HG03045 (cell line): ENCODE measurements at regions not wholly inside any gene's neighbourhood (a gene's known extent, or its start where the extent isn't known, plus 50 kb on each side); places are given as distances from the start of the nearest gene placed in this dataset.

Source experiments
- ATAC-seq: cut with Tn5 transposase; IDR thresholded peaks from one replicate; pipeline ENCODE4 v1.9.1; 2021; ENCODE audit warnings: mild to moderate bottlenecking, moderate library complexity; ENCODE audit not compliant: unreplicated experiment

DNA sequence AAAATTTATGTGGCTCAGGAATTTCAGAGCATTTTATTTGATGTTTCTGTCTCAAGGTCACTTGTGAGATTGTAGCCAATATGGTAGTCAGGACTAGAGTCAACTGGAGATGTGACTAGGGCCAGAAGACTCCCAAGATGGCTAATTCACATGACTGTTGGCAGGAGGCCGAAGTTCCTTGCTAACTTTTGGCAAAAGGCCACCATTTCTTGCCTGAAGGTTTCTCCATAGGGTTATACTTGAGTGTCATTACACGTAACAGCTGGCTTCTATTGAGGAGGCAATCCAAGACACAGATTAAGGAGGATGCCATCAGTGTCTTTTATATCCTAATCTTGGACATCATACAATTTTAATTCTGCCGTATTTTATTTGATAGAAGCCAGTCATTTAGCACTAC is 162.3 kb upstream of the MAOA start:
- ATAC-seq, result no peak

- no peak for ATAC-seq
Measured at GRCh38 chrX:43500246-43500645, 155.9 kb upstream of the MAOA start.

- no peak for ATAC-seq
Measured at GRCh38 chrX:43500996-43501694, 155.0 kb upstream of the MAOA start.

DNA sequence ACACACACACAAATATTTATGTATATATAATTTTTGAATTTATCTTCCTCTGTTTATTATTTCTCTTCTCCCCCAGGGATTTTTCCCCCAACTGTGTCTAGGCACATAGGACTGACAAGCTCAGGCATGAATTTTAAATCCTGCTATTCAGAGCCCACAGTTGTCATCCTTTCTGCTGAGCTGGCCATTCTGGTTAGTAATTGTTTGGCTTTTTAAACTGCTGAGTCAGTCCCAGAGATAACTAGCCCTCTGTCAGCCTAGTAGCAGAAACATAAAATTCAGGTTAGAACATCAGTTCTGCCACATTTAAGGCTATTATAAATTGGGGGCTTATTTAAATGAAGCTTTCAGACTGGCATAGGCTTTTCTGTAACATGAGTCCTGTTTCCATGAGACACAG is 151.7 kb upstream of the MAOA start:
- ATAC-seq, result no peak

DNA sequence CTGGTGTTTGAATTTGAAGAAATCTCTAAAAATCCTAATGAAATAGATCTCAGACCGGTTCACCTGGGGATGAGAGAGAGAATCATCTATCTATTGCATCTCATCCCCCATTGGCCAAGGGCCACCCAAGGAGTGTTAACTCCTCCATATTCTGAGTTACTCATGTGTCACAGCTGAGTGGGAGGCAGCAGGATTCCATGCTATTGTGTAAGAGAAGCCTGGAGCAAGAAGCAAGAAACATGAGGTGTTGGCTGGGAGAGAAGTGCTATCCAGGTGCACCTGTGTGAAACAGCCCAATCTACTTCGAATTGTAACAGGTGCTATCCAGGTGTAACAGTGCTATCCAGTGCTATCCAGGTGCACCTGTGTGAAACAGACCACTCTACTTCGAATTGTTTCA is 150.3 kb upstream of the MAOA start:
- ATAC-seq, result no peak

DNA sequence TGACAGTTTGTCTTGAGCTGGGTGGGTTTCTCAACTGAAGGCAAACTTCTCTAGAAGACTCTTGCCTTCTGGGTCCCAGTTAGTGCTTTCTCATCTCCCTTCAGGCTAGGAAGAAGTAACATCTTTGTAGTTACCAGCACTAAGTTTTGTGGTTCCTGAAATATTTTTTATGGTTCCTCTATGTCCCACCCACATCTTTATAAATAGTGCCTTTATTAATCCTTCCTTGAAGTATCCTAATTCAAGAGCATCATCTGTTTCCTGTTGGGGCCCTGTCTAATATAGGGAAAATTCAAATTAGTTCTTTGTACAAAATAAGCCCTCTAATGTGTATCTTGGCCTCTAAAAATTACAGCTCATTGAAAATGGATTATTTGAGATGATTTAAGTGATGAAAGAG is 147.4 kb upstream of the MAOA start:
- ATAC-seq, result no peak

DNA sequence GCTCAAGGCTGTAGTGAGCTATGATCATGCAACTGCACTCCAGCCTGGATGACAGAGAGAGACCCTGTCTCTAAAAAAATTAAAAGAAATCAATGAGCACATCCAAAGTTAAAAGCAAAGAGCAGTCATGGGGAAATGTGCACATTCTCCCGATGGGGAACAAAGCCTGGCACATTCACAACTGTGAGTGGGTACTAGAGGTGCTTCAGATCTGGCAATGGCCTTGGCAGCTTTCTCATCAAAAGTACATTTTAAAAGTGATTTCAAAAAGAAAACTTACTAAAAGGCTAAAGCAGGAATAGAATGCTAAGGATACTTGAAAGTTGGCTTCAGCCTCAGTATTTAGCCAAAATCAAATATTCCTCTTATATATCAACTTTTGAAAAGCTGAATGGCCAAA is 145.9 kb upstream of the MAOA start:
- ATAC-seq, result no peak

DNA sequence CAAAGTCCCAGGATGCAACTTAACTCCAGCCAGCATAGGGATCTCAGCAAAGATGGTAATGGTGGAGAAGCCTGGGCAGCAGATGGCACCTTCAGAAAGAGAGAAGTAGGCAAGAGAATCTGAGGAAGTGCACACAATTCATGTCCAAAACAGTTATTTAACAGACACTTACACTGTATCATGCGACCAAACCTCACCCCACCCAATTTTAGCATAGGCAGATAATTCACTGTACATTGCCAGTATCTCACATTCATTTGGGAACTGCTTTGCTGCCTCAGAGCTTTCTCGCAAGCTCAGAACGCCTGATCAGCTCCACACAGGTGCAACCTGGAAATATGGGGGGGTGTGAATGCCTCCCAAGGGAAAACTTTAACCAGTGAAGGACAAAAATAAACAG is 143.0 kb upstream of the MAOA start:
- no peak for ATAC-seq

DNA sequence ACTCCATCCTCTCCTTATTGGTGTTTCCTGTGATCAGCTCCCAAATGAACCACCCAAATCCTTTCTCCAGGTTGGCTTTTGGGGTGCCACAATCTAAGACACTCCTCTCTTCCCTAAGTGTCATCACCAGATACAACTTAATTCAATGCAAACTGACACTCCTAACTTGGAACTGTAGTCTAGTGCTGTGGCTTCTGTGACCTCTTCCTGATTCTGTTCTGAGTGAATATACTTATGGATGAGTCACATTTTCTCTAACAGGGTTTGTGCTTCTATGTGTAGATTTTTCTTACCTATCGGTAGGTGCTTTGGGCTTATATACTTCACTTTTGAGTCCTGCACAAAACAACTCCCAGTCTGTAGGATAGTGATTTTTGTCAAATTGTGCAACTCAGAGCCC is 141.3 kb upstream of the MAOA start:
- ATAC-seq, result no peak

DNA sequence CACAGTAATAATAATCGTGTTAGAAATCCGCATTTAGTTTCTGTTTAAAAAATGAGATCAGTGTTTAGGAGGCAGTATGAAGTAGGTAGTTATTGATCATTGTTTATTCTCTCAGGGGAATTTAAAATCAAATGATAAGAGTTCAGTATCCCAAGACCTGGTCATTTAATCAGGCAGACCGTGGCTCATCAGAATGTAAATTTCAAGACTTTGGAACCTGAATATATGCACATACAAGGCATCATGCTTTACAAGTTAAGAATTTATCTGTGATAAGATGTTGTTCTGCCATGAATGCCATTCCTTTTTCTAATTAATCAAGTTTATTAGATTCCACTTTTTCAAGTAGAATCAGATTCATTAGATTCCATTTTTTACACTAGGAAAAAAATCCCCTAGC is 133.5 kb upstream of the MAOA start:
- no peak for ATAC-seq

- no peak for ATAC-seq
Measured at GRCh38 chrX:43525901-43526610, 130.0 kb upstream of the MAOA start.

DNA sequence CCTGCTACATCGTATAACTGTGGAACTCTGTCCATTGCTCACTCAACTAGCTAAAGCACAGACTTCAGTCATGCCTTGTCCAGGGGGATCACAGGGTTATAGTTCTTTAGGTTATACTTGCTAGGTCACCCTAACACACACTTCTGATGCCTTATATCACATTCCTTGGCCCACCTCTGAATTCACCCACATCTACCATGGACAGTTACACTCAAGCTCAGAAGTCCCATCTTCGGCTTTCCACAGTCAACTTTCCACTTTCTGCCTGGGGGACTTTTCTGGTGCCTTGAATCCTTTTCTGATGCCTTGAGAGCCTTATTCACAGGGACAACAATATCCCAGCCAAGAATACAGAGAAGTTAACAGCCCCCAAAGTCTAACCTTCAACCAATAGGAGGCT is 129.2 kb upstream of the MAOA start:
- no peak for ATAC-seq

- ATAC-seq, result no peak
Measured at GRCh38 chrX:43527801-43528200, 128.3 kb upstream of the MAOA start.

DNA sequence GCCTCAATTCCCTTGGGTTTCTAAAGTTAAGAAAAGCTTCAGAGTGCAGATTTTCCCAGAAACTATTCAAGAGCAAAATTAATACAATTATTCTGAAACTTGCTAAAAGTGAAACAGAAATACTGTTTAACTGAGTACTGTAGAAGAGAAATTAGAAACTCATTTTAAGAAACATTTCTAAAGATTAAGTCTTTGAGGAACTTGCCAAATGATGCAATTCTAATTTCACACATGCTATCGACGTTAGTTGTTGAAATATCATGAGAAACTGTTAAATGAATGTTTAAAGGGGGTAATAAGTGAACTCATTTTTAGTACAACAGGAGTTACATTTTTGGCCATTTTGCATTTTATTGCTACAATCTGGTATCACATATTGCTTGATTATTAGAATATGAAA is 125.3 kb upstream of the MAOA start:
- ATAC-seq, result no peak

GRCh38 chrX:43540318-43540717 is 115.8 kb upstream of the MAOA start:
- no peak for ATAC-seq

DNA sequence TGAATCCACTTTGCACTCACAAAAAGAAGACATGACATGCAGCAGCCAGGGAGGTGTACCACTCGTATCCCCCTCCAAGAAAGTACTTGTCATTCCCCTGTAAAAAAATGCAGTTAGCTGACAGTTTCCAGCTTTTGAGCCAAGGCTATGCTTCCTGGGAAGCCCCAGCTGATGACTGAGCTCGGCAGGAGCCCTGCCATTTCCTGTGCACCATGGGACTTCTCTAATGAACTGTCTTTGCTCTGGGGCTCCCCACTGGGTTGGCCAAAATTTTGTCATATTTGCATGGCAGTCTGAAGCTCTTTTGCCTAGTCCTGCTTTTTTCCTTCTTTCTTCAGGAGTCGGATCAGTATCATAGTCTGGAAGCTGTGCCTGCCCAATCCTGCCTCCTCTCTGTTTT is 104.5 kb upstream of the MAOA start:
- no peak for ATAC-seq

DNA sequence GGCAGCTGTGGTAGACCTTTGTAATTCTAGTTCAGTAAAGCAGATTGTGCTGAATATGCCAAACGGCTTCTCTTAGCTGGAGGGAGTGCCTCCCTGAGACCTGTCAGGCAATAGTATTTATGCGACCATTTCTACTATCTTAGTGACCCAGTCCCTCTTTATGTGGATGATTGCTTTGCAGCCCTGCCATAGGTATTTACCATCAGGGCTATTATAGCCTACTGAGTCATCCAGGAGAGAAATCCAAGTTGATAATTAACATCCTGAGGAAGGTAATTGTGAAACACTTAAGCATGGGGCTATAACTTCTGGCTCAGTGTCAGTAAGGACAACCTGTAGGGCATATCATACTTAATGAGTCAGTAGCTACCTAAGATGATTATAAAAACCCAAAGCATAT is 103.9 kb upstream of the MAOA start:
- ATAC-seq, result no peak

- no peak for ATAC-seq
Measured at GRCh38 chrX:43552703-43553102, 103.4 kb upstream of the MAOA start.

DNA sequence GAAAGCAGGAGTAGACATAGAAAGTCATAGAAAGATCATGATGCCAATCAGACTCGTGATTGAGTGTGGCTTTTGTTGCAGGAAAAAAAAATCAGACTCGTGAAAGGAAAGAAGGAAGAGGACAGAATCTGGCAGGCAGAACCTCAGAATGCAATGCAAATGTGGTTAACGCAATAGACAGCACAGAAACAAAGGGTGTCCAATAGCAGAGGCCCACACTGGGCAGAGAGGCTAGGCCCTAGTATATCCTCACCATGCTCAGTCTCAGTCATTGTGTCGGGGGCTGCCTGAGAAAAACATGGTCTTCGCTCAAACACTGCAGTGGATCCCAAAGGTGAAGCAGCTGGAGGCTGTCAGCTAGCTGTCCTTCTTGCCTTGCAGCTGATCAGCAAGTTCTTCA is 102.8 kb upstream of the MAOA start:
- ATAC-seq, result no peak

DNA sequence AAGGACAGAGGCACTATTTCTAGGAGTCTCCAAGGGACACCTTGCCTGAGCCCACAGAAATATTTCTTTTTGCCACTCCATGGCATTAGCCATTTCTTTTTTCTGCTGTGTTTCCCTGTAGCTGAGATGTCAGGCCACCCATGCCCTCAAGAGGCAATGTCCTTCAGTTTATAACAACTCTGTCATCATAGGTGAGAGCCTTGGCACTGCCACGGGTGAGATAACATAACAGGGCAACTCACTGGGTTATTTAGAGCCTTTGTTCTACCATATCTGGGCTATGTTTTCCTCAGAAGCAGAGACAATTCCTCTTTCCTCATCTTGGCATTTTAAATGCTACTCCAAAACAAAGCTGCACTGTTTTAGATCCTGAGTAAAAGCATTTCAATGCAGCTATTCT is 99.9 kb upstream of the MAOA start:
- ATAC-seq, result no peak

DNA sequence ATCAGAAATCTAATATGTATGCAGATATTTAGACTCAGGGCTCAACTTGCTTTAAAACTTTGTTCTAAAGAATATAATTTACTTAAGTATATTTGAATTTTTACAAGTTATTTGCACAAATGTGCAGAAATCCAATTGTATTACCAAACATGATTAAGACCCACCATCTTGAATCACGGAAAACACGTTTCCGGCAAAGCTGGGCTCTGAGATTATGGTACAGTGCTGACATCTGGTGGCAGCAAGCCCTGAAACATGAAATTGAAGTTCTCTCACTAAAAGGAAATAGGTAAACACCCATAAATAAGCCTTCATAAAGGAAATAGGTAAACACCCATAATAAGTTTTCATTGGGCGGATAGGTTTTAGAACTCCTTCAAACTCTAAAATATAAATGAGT is 98.3 kb upstream of the MAOA start:
- ATAC-seq, result no peak

- ATAC-seq, result no peak
Measured at GRCh38 chrX:43559644-43560043, 96.5 kb upstream of the MAOA start.
